ENCODE measurements at regions not wholly inside any gene's neighbourhood (a gene's known extent, or its start where the extent isn't known, plus 50 kb on each side); places are given as distances from the start of the nearest gene placed in this dataset.

- FAIRE-seq = peak; percentile 93
Measured at GRCh38 chr10:21249435-21249834, 276.0 kb downstream of the SKIDA1 start.

- FAIRE-seq = no peak
Measured at GRCh38 chr10:21247592-21247991, 277.9 kb downstream of the SKIDA1 start.

GRCh38 chr10:21246178-21246577 lies 279.3 kb downstream of the SKIDA1 start:
- FAIRE-seq = no peak

GRCh38 chr10:21243748-21244257 lies 281.7 kb downstream of the SKIDA1 start:
- FAIRE-seq = no peak

- no peak for FAIRE-seq
Measured at GRCh38 chr10:21242915-21243314, 282.6 kb downstream of the SKIDA1 start.

- no peak for FAIRE-seq
Measured at GRCh38 chr10:21238717-21239116, 286.8 kb downstream of the SKIDA1 start.

- no peak for FAIRE-seq
Measured at GRCh38 chr10:21238044-21238443, 287.4 kb downstream of the SKIDA1 start.

- FAIRE-seq = no peak
Measured at GRCh38 chr10:21234761-21235160, 290.7 kb downstream of the SKIDA1 start.

GRCh38 chr10:21230219-21230618 lies 295.3 kb downstream of the SKIDA1 start:
- FAIRE-seq = no peak

- FAIRE-seq = no peak
Measured at GRCh38 chr10:21217748-21218367, 307.6 kb downstream of the SKIDA1 start.

GRCh38 chr10:21217107-21217506 lies 308.4 kb downstream of the SKIDA1 start:
- no peak for FAIRE-seq

- no peak for FAIRE-seq
Measured at GRCh38 chr10:21214329-21214728, 311.2 kb downstream of the SKIDA1 start.

- no peak for FAIRE-seq
Measured at GRCh38 chr10:21213381-21213780, 312.1 kb downstream of the SKIDA1 start.

GRCh38 chr10:21212912-21213311 lies 312.6 kb downstream of the SKIDA1 start:
- FAIRE-seq = no peak

- FAIRE-seq = no peak
Measured at GRCh38 chr10:21212348-21212747, 313.1 kb downstream of the SKIDA1 start.

GRCh38 chr10:21209495-21209894 lies 312.4 kb upstream of the NEBL start:
- FAIRE-seq = no peak

- FAIRE-seq = no peak
Measured at GRCh38 chr10:21208666-21209316, 311.7 kb upstream of the NEBL start.

GRCh38 chr10:21207852-21208646 lies 310.9 kb upstream of the NEBL start:
- no peak for FAIRE-seq

- peak; percentile 5 for FAIRE-seq
Measured at GRCh38 chr10:21205328-21205727, 308.2 kb upstream of the NEBL start.

- FAIRE-seq = no peak
Measured at GRCh38 chr10:21203473-21204107, 306.5 kb upstream of the NEBL start.

GRCh38 chr10:21202776-21203462 lies 305.8 kb upstream of the NEBL start:
- FAIRE-seq = no peak

GRCh38 chr10:21199501-21199900 lies 302.4 kb upstream of the NEBL start:
- FAIRE-seq = no peak

- no peak for FAIRE-seq
Measured at GRCh38 chr10:21197838-21198237, 300.7 kb upstream of the NEBL start.

All from TTC549 (cell line).